Chondrocyte (in vitro differentiated cells): ENCODE measurements at regions not wholly inside any gene's neighbourhood (a gene's known extent, or its start where the extent isn't known, plus 50 kb on each side); places are given as distances from the start of the nearest gene placed in this dataset.

Source experiments
- DNase-seq: peaks from one replicate; pipeline ENCODE4 v3.0.0; 2021; ENCODE audit warnings: mixed read lengths, low spot score
- H3K27ac Mint-ChIP-seq: one replicate; pipeline ENCODE4 v1.8.0; 2021; ENCODE audit warnings: mild to moderate bottlenecking, moderate library complexity, mixed read lengths; ENCODE audit not compliant: unreplicated experiment
- H3K27me3 Mint-ChIP-seq: 2 replicates; pipeline ENCODE4 v1.8.0; 2021; ENCODE audit warnings: low read depth, mixed read lengths
- H3K36me3 Mint-ChIP-seq: 2 replicates; pipeline ENCODE4 v1.8.0; 2021; ENCODE audit warnings: low read depth, mixed read lengths
- H3K4me1 Mint-ChIP-seq: 2 replicates; pipeline ENCODE4 v1.8.0; 2021; ENCODE audit warnings: low read depth, mild to moderate bottlenecking, mixed read lengths
- H3K4me3 Mint-ChIP-seq: one replicate; pipeline ENCODE4 v1.8.0; 2021; ENCODE audit warnings: mild to moderate bottlenecking, moderate library complexity, mixed read lengths; ENCODE audit not compliant: unreplicated experiment
- H3K9me3 Mint-ChIP-seq: 2 replicates; pipeline ENCODE4 v1.8.0; 2021; ENCODE audit warnings: low read depth, mixed read lengths
- TF ChIP-seq, protein P1 (sequence below): fragments of 200-600 bp; sonication (generic); IDR thresholded peaks from 2 replicates; pipeline ENCODE4 v1.5.0; 2021; ENCODE audit warnings: antibody characterized with exemption, mild to moderate bottlenecking, moderate library complexity

GRCh38 chr14:89588016-89588415 lies 171.0 kb upstream of the FOXN3 start:
- DNase-seq = no peak
- Mint-ChIP-seq H3K36me3 (peaks cover 7% of the 10 kb centered on the region), H3K27me3 (no peaks in the 10 kb centered on the region), H3K9me3 (peaks cover 15% of the 10 kb centered on the region), H3K4me3 (no peak overlapping the region), H3K27ac (no peak overlapping the region), H3K4me1 (peaks cover 33% of the 10 kb centered on the region)
- TF ChIP-seq, protein P1, sequence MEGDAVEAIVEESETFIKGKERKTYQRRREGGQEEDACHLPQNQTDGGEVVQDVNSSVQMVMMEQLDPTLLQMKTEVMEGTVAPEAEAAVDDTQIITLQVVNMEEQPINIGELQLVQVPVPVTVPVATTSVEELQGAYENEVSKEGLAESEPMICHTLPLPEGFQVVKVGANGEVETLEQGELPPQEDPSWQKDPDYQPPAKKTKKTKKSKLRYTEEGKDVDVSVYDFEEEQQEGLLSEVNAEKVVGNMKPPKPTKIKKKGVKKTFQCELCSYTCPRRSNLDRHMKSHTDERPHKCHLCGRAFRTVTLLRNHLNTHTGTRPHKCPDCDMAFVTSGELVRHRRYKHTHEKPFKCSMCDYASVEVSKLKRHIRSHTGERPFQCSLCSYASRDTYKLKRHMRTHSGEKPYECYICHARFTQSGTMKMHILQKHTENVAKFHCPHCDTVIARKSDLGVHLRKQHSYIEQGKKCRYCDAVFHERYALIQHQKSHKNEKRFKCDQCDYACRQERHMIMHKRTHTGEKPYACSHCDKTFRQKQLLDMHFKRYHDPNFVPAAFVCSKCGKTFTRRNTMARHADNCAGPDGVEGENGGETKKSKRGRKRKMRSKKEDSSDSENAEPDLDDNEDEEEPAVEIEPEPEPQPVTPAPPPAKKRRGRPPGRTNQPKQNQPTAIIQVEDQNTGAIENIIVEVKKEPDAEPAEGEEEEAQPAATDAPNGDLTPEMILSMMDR = no peak

- Mint-ChIP-seq H3K36me3 (peaks cover 3% of the 10 kb centered on the region), H3K4me3 (no peak overlapping the region), H3K4me1 (peaks cover 27% of the 10 kb centered on the region), H3K27me3 (no peaks in the 10 kb centered on the region), H3K27ac (no peak overlapping the region), H3K9me3 (peaks cover 8% of the 10 kb centered on the region)
- TF ChIP-seq, protein P1 = no peak
- DNase-seq = no peak
These were observed 170.0 kb upstream of the FOXN3 start for GRCh38 chr14:89587136-89587420.

GRCh38 chr14:89586258-89587135 lies 169.5 kb upstream of the FOXN3 start:
- Mint-ChIP-seq H3K27ac (peak overlapping the region; percentile 10), H3K4me3 (no peak overlapping the region), H3K4me1 (peaks cover 21% of the 10 kb centered on the region), H3K36me3 (peaks cover 9% of the 10 kb centered on the region), H3K9me3 (peaks cover 2% of the 10 kb centered on the region), H3K27me3 (no peaks in the 10 kb centered on the region)
- TF ChIP-seq, protein P1 = no peak
- DNase-seq = no peak

DNA sequence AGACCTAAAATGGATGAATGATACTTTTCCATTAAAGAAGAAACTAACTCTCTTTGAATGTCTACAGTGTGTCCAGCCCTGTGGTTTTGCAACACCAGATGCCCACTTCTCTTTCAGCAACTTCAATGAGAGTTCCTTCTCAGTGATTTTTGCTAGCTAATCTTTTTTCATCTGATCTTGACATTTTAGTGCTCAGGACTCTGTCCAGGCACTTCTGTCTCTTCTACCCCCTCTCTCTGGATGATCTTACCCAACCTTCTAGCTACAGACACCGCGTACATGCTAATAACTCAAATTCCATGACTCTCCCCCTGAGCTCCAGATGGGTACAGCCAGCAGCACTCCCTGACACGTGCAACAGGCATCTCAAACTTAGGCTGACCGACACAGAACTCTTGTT lies 161.1 kb upstream of the FOXN3 start:
- Mint-ChIP-seq H3K27ac (peak overlapping the region; percentile 15), H3K4me1 (peaks cover 46% of the 10 kb centered on the region), H3K36me3 (peaks cover 12% of the 10 kb centered on the region), H3K4me3 (no peak overlapping the region), H3K27me3 (no peaks in the 10 kb centered on the region), H3K9me3 (no peaks in the 10 kb centered on the region)
- TF ChIP-seq, protein P1 = no peak
- DNase-seq = no peak

- peak overlapping the region; percentile 46 for H3K27ac Mint-ChIP-seq
- H3K9me3 Mint-ChIP-seq = no peaks in the 10 kb centered on the region
- no peak for DNase-seq
- H3K4me1 Mint-ChIP-seq = peaks cover 46% of the 10 kb centered on the region
- H3K27me3 Mint-ChIP-seq = no peaks in the 10 kb centered on the region
- H3K4me3 Mint-ChIP-seq = no peak overlapping the region
- peaks cover 9% of the 10 kb centered on the region for H3K36me3 Mint-ChIP-seq
- TF ChIP-seq, protein P1 = no peak
These were observed 159.9 kb upstream of the FOXN3 start for GRCh38 chr14:89576960-89577359.
